Fibroblast of peridontal ligament (primary cell): ENCODE measurements at regions not wholly inside any gene's neighbourhood (a gene's known extent, or its start where the extent isn't known, plus 50 kb on each side); places are given as distances from the start of the nearest gene placed in this dataset.

Experiments used
- DNase-seq: peaks from one replicate; pipeline ENCODE4 v3.0.0-alpha.2; 2010; ENCODE audit errors: extremely low read depth

DNA sequence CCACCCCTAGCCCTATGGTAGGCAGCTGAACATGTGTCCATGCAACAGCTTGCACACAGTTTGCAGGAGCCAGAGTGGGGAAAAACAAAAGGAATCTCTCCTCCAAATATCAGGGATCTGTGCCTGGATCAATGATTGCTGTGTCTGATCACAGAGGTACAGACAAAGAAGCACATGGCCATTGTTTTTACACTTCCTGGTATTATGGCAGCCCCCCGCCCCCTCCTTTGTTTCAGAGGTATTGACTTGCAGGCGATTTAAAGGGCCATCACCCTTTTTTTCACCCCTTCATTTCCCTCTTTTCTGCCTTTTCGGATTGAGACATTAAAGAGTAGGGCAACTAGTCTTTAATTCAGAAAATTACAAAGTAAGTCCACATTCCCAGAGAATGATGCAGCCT, 453.0 kb upstream of the LUZP2 start:
- no peak for DNase-seq

DNA sequence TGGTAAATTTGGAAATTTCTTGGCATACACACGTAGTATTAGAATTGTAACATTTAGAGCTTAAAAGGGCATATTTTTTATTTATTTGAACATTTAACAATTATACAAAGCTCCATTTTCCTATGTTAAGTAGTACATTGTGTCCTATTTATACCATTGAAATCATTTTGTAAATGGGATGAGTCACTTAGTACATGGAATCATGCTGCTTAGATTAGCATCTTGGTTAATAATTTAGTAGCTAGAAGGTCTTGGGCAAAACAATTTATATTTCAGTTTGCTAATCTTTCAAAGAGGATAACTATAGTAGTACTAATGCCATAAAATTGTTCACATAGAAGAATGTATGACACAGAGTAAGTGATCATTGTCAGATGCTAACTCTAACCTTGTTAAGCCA, 450.1 kb upstream of the LUZP2 start:
- DNase-seq: no peak

DNA sequence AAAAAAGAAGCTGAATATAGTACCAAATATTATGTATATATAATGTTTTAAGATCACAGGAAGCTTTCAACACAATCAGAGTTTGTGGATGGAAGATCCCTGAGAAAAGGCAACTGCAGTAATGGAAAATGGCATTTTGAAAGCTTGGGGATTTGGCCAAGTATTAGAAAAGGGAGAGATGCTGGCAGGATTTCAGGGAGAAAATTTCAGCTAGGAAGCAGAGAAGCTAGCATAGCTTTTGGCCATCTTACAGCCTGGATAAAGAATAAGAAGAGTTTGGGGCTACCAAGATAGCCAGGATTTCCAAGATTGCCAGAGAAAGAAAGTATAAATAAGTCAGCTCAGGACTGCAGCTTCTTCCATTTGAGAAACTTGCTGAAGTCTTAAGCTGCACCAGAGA, 440.8 kb upstream of the LUZP2 start:
- DNase-seq: peak; percentile 14

DNA sequence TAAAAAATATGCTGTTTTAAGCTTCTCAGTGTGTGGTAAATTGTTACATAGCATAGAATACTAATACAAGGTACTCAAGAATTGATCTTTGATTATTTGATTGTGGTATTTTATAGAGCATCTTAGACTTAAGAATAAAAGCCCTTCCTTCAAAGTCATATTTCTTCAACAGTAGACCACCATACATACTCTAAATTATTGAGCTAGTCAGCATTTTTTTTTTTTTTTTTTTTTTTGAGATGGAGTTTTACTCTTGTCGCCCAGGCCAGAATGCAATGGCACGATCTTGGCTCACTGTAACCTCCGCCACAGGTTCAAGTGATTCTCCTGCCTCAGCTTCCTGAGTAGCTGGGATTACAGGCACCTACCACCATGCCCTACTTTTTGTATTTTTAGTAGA, 436.7 kb upstream of the LUZP2 start:
- no peak for DNase-seq

DNA sequence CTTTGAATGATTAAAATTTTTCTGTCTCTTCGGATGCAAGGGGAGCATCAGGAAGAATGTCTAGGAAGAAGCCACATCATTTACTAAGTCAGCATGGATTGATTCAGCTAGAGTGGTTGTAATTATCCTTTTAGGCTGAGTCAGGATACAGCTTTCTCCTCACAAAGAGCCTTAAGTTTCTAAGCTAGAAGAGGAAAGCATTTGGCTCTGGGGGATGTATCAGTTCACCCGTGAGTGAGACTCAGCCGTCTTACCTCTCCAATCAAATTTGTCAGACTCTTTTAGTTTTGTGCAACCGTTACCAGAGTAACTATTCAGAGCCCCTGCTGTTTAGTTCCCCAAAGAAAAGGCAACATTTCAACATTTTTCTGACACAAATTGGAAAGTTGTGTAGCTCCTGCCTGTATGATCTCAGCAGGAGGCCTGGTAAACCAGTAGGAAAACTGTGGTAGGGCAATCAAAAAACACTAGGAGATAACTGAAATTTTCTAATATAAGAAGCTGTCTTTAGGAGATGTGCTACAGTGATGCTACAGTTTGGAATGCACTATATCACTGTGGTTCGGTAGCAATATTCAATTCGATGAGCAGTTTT, 432.4 kb upstream of the LUZP2 start:
- peak; percentile 57 for DNase-seq

DNA sequence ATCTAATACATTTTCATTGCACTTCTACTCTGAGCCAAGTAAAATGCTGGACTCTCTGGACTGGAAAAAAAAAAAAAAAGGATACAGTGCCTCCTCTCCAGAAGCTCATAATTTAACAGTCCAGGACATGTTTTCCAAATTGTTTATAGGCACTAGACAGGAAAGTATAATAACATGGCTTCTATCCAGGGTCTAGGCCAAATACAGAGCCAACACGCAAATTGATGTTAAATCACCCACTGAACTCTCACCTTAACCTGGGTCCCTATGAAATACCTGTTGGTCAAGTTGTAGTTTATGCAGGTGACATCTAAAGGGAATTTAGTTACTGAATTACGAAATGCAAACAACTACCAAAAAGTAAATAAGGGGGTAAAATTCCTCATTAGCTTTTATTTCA, 428.7 kb upstream of the LUZP2 start:
- no peak for DNase-seq

DNA sequence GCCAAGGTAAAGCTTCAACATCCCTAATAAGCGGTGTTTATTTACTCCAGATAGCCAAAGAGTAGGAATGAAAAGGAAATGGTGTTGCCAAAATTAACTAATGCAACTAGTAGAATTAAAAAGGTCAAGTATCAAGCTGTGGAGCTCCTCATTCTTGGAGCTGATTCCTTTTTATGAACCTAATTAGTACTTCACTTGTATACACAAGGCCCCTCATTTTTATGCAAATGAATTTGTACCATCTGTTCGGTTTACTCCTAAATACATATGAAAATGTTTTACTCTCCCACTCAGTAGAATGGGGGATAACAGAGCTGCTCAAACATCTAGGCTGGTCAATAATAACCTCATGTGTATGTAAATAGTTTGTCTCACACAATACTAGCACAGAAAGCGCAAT, 426.4 kb upstream of the LUZP2 start:
- no peak for DNase-seq

DNA sequence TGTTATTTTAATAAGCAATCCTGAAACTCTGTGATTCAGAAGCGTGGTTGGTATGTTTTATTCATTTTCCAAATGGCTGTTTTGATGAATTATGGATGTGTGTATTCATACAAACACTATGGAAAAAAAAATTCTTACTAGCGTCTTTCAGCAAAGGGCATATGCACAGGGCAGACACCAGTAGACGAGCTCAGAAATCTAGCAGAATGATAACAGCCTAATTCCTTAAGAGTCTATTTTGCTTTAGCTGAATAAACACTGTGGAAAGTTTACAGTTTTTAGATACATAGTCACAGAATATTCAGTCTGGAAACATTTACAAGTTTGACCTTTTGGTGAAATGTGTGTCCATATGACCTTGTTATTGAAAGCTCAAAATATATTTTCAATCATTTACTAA, 418.8 kb upstream of the LUZP2 start:
- DNase-seq: peak; percentile 22

DNA sequence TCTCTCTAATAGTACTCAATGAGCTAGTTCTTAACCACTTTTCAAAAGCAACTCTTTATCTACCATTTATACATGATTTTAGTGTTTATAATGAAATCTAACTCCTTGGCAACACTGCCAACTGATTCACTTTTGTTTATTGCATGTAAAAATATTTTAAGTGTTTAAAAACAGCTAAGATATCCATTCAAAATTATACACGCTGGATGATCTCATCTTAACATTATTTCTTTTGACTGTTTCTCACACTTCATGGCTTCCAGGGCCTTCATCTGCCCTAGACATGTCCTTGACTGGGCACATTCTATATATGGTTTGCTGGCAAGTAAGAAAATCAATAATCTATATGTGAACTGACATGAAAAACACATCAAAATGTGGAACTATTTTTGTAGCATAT, 414.6 kb upstream of the LUZP2 start:
- peak; percentile 7 for DNase-seq

DNA sequence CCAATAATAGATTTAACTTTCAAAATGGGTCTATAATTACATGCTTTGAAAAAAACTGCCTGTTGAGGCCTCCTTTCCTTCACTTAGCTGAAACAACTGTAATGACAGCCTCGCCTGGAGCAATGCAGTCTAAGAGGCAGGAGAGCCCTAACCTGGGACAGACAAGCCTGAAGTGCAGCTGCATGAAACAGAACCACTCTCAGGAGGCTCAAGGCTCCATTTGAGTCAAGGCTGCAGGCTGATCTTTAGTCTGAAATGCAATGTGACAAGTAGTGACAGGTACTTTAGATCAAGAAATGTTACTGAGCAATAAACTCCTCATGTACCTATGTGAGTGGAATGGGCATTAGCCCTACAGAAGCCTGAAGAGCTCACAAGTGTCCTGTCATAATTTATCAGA, 414.0 kb upstream of the LUZP2 start:
- no peak for DNase-seq

DNA sequence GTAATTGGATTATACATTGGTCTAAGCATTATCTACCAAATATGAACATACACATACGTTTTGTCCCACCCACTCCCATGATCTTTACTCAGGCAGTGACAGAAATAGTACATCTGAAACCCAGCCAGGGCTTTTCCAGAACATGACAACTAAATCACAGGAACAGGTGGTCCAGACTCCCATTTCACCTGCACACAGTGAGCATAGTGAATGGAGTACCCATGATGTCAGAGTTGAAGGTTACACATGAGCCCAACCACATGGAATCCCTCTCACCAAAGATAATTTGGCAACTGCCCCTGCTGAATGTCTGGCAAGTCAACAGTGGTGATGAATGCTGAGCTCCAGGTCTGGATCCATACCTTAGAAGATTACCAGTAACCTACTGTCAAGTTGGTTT, 411.9 kb upstream of the LUZP2 start:
- DNase-seq: no peak

DNA sequence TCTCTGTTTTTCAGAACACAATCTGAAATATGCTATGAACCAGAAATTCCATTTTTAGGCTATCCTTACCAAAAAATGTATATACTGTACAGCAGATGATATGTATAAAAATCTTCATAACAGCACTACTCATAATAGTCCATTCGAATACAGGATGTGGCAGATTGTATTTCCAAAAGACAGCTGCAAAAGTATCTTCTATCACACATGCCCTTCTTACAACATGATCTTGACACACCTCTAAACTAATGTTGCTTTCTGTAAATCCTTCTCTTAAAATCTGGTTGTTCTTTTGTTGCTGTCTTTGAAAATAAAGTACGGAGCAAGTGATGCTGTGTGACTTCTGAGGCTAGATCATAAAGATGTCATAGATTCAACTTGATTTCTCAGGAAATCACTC, 409.9 kb upstream of the LUZP2 start:
- no peak for DNase-seq

DNA sequence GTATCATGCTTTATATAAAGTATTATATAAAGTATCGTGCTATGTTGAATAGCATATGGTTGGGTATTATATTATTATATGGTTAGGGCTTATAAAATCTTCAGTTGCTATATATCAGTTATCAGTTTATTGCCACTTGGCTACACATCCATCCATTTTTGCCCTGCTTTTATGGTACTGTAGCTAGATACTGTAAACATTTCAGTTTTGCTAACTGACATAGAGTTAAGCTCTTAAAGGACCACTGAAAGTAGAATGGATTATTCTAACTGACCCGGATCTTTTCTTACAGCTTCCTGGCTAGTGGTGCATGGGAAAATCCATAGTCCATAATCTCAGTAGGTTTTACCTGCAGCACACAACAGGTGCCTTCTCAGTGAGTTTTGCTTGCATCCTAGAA, 405.3 kb upstream of the LUZP2 start:
- DNase-seq: no peak

DNA sequence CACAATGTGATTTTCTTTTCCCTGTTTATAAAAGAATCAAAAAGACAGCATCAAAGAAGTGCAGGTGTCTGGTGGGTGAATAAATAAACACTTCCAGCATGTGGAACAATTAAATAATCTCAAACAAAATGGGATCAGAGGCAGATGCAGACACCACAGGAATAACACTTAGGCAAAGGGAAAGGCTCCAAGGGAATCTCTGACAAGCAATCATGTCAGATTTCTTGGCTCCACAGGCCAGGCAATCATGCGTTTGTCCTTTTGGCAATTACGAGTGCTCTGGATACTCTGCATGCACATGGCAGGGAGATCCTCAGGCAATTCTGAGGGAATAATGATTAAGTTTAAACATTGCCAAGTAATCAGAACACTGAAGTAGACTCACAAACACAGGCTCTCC, 403.5 kb upstream of the LUZP2 start:
- peak; percentile 16 for DNase-seq

DNA sequence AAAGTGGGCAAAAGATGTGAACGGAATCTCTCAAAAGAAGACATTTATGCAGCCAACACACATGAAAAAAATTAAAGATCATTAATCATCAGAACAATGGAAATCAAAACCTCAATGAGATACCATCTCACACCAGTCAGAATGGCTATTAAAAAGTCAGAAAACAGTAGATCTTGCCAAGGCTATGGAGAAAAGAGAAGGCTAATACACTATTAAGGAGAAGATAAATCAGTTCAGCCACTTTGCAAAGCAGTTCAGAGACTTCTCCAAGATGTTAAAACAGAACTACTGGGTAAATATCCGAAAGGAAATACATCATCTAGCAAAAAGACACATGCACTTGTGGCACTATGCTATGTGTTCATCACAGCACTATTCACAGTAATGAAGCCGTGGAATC, 388.2 kb upstream of the LUZP2 start:
- no peak for DNase-seq

DNA sequence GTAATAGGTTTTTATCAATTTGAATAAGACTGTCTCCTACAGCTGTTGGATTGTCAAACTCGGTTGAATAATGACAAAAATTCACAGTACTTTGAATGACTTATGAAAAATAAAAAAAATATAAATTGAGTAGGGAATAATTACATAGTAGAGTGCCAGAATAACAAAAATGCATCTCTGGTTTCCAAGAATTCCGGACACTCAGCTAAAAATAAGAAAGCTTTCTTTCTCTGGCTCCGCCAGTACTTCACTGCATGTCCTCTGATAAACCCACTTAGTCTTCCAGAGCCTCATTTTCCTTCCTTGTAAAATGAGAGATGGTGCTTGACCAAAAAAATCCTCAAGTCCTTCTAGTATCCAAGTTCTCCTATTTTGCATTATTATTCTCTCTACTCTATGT, 374.6 kb upstream of the LUZP2 start:
- peak; percentile 8 for DNase-seq

DNA sequence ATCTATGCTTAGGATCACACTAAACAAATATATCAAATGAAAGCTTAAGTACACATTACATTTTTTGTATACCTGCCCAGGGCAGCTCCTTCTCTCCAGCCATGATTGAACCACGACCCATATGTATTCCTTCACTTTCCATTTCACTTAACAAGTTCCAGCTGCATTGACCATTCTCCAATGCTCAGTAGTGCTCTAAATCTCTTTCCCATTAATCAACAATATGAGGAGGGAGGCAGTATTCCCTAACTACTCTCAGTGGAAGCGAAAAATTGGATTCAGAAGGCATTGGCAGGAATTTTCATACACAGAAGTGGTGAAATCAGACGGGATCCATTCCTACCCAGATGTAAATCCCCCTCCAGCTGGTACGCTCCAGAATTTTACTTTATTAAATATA, 372.0 kb upstream of the LUZP2 start:
- DNase-seq: peak; percentile 18

DNA sequence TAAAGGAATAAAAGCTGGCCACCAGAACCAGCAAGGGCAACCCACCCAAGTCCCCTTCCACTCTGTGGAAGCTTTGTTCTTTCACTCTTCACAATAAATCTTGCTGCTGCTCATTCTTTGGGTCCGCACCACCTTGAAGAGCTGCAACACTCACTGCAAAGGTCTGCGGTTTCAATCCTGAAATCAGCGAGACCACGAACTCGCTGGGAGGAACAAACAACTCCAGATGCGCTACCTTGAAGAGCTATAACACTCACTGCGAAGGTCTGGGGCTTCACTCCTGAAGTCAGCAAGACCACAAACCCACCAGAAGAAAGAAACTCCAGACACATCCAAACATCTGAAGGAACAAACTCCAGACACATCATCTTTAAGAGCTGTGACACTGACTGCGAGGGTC, 365.2 kb upstream of the LUZP2 start:
- DNase-seq: no peak

DNA sequence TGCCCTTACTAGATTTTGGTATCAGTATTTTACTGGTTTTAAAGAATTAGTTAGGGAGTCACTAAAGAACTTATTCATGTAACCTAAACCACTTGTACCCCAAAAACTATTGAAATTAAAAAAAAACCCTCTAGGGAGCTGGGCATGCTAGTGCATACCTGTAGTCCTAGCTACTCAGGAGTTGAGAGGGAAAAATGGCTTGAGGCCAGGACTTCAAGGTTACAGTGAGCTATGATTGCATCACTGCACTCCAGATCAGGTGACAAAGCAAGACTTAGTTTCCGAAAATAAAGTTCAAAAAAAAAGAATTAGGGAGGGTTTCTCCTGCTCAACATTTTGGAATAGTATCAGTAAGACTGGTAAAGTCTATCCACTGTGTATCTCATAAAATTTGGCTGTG, 364.4 kb upstream of the LUZP2 start:
- no peak for DNase-seq

DNA sequence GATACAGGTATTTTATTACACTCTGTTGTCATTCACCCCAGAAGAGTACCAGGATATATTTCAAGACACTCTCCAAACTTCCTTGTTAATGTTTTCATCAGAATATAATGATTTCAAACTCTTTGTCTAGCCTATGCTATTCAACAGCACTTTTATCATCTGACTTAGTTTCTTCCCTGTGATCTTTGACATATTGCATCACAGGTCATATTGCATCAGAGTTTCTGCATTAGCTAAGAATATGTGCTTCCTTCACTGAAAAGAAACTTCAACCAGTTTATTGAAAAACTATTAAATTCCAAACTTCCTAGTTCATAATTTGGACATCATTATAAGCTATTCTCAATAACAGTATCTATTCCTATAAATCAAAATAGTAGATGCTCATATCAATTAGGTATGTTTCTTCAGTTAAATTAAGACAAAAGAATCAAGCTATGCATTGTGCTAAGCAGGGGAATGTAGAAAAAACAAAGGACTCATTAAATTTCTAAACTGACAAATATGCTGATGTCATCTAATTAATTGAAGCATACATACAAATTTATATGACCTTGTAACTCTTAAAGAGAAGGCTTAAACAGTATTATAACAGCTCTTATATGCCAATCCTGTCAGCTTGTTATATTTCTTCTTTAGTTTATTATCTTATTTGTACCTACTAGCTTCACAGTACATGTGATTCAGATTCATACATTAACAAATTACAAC, 361.8 kb upstream of the LUZP2 start:
- DNase-seq: no peak

DNA sequence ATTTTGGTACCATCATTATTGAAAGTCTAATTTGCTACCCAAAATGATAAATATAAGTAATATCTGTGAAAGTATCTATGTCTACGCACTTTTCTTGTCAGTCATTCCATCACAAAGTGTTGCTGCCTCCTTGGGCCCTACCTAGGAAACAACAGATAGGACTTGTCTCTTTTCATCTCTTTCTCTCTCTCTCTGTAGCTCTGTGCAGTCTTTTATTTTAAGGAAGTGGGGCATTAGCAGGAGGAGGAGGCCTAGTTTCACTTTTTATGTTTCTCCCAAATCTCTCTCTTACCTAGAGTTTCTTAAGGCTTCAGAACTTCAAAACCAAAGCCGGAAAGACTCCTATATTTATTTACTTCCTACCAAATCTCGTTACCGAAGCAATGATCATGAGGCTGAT, 354.8 kb upstream of the LUZP2 start:
- no peak for DNase-seq

DNA sequence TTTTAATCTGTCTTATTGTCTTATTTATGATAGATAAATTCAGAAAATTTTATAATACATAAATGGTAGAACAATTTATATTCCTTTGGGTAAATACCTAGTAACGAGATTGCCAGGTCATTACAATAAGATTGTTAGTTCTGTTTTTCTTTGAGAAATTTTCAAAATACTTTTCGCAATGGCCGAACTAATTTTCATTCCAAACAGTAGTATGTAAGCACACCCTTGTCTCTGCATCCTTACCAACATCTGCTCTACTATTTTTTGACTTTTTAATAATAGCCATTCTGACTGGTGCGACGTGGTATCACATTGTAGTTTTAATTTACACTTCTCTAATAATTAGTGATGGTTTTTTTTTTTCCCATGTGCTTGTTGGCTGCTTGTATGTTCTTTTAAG, 351.4 kb upstream of the LUZP2 start:
- DNase-seq: peak; percentile 46

DNA sequence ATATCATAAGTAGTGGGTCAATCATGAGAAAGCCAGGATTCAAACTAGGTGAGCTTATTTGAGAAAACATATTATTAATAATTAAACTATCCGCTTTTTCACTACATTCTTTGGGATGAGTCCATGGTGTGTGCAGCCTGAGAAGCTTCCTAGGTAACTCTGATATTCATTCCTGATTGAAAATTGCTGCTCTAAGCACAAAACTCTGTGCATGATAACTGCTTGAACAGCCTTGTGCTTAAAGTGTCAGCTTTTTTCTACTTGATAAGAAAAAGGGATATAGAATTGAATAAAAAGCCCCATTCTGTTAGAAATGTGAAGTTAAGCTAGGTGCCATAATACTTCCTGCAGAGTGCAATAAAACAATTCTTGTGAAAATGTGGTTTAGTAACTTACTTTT, 343.5 kb upstream of the LUZP2 start:
- DNase-seq: no peak

DNA sequence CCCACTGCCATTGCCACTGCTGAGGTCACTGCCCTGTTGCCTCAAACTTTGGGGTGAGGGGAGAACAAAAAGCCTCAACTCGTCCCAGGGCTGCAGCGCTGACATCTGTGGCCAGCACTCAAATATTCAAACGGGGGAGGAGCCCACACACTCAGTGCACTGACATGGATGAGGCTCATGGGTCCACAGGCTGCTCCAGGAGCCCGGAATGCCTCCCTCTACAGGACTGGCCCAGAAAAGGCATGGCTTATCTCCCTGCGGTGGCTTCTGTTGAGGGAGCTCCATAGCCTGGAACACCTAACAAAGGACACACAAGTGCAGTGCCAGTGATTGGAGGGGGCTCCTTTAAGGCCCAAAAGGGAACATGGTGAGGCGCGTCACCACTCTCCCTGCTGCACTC, 341.1 kb upstream of the LUZP2 start:
- no peak for DNase-seq
